ENCODE measurements at regions not wholly inside any gene's neighbourhood (a gene's known extent, or its start where the extent isn't known, plus 50 kb on each side); places are given as distances from the start of the nearest gene placed in this dataset.

GRCh38 chr4:53653484-53654053, 62.3 kb upstream of the LNX1 start:
- ATAC-seq (no peak), DNase-seq (no peak)
- CTCF ChIA-PET, result interaction anchor here (0.6 kb wide), 1 partner anchor 340 kb away, joined by 4 read pairs; no protein-coding TSS in a partner anchor
- Histone ChIP-seq H3K9me2 (replicated peaks; ENCODE audit: low read length) (no peaks in the 10 kb centered on the region), H4K20me1 (ENCODE audit: low read length) (no peaks in the 10 kb centered on the region), H3K4me3 (ENCODE audit: low read length) (no peak overlapping the region), H3K9ac (ENCODE audit: low read length) (no peak overlapping the region), H3K27ac (ENCODE audit: low read length) (no peak overlapping the region), H3K4me2 (ENCODE audit: low read length) (no peak overlapping the region), H3K4me1 (ENCODE audit: insufficient read depth, low read length) (peaks cover 15% of the 10 kb centered on the region; the same call in 1 of the 2 replicates), H3K36me3 (ENCODE audit: low read depth, low read length) (no peaks in the 10 kb centered on the region), H3K27me3 (ENCODE audit: low read length) (no peaks in the 10 kb centered on the region), H2AFZ (ENCODE audit: low read length) (no peak overlapping the region), H3K9me3 (ENCODE audit: low read length) (no peaks in the 10 kb centered on the region), H3F3A (ENCODE audit: low read length, unreplicated experiment) (no peaks in the 10 kb centered on the region), H3K79me2 (ENCODE audit: low read length) (no peaks in the 10 kb centered on the region)
- intact Hi-C loops (cut with micrococcal nuclease), result loop anchor here (5.0 kb wide), 2 partner anchors 129 to 574 kb away; partner anchors contain the start of gene PDGFRA
- POLR2A ChIA-PET (ENCODE audit: unreplicated experiment), result no interaction called here
- TF ChIP-seq EZH2 (IDR thresholded peaks at IDR 0.05; ENCODE audit: low read length, unreplicated experiment) (no peak), CTCF (conservative IDR thresholded peaks at IDR 0.05; ENCODE audit: low read depth, low read length) (0 out of 2 replicates have a peak, but pooled peaks have one; percentile 16)
- no TSS peak for BruUV-seq (replicated peaks)

GRCh38 chr4:53651156-53651735, 60.0 kb upstream of the LNX1 start:
- no peaks in the 10 kb centered on the region for H3K27me3 ChIP-seq (ENCODE audit: low read length)
- no peaks in the 10 kb centered on the region for H3K79me2 ChIP-seq (ENCODE audit: low read length)
- ATAC-seq (no peak), DNase-seq (no peak)
- no peaks in the 10 kb centered on the region for H3K9me2 ChIP-seq (replicated peaks; ENCODE audit: low read length)
- no peaks in the 10 kb centered on the region for H3F3A ChIP-seq (ENCODE audit: low read length, unreplicated experiment)
- H3K4me3 ChIP-seq (ENCODE audit: low read length), result no peak overlapping the region
- no peak overlapping the region for H3K4me2 ChIP-seq (ENCODE audit: low read length)
- H3K27ac ChIP-seq (ENCODE audit: low read length), result no peak overlapping the region
- H2AFZ ChIP-seq (ENCODE audit: low read length), result no peak overlapping the region
- intact Hi-C loops (cut with micrococcal nuclease), result loop anchor here (5.0 kb wide), 2 partner anchors 131 to 576 kb away; partner anchors contain the start of gene PDGFRA
- no peaks in the 10 kb centered on the region for H3K36me3 ChIP-seq (ENCODE audit: low read depth, low read length)
- no TSS peak for BruUV-seq (replicated peaks)
- TF ChIP-seq EZH2phosphoT487 (IDR thresholded peaks at IDR 0.05; ENCODE audit: borderline replicate concordance, low read length) (no peak), EZH2 (IDR thresholded peaks at IDR 0.05; ENCODE audit: low read length, unreplicated experiment) (no peak), CTCF (conservative IDR thresholded peaks at IDR 0.05; ENCODE audit: low read depth, low read length) (no peak)
- H3K4me1 ChIP-seq (ENCODE audit: insufficient read depth, low read length), result peaks cover 21% of the 10 kb centered on the region
- no peak overlapping the region for H3K9ac ChIP-seq (ENCODE audit: low read length)
- POLR2A ChIA-PET (ENCODE audit: unreplicated experiment), result no interaction called here
- CTCF ChIA-PET, result no interaction called here
- no peaks in the 10 kb centered on the region for H3K9me3 ChIP-seq (ENCODE audit: low read length)
- no peaks in the 10 kb centered on the region for H4K20me1 ChIP-seq (ENCODE audit: low read length)

GRCh38 chr4:53649357-53649756, 58.1 kb upstream of the LNX1 start:
- no peak overlapping the region for H3K9ac ChIP-seq (ENCODE audit: low read length)
- H3K4me2 ChIP-seq (ENCODE audit: low read length), result no peak overlapping the region
- CTCF ChIA-PET, result no interaction called here
- no peaks in the 10 kb centered on the region for H3K79me2 ChIP-seq (ENCODE audit: low read length)
- DNase-seq (no peak), ATAC-seq (no peak)
- H4K20me1 ChIP-seq (ENCODE audit: low read length), result no peaks in the 10 kb centered on the region
- POLR2A ChIA-PET (ENCODE audit: unreplicated experiment), result no interaction called here
- no TSS peak for BruUV-seq (replicated peaks)
- no peaks in the 10 kb centered on the region for H3F3A ChIP-seq (ENCODE audit: low read length, unreplicated experiment)
- TF ChIP-seq EZH2 (IDR thresholded peaks at IDR 0.05; ENCODE audit: low read length, unreplicated experiment) (no peak), CTCF (conservative IDR thresholded peaks at IDR 0.05; ENCODE audit: low read depth, low read length) (no peak), EZH2phosphoT487 (IDR thresholded peaks at IDR 0.05; ENCODE audit: borderline replicate concordance, low read length) (no peak)
- no peaks in the 10 kb centered on the region for H3K27me3 ChIP-seq (ENCODE audit: low read length)
- H3K36me3 ChIP-seq (ENCODE audit: low read depth, low read length), result no peaks in the 10 kb centered on the region
- H3K9me3 ChIP-seq (ENCODE audit: low read length), result no peaks in the 10 kb centered on the region
- intact Hi-C loops (cut with micrococcal nuclease), result no loop called here
- peaks cover 28% of the 10 kb centered on the region for H3K4me1 ChIP-seq (ENCODE audit: insufficient read depth, low read length)
- H3K27ac ChIP-seq (ENCODE audit: low read length), result no peak overlapping the region
- no peak overlapping the region for H2AFZ ChIP-seq (ENCODE audit: low read length)
- H3K4me3 ChIP-seq (ENCODE audit: low read length), result no peak overlapping the region
- no peaks in the 10 kb centered on the region for H3K9me2 ChIP-seq (replicated peaks; ENCODE audit: low read length)
